ENCODE measurements at regions not wholly inside any gene's neighbourhood (a gene's known extent, or its start where the extent isn't known, plus 50 kb on each side); places are given as distances from the start of the nearest gene placed in this dataset.

DNA sequence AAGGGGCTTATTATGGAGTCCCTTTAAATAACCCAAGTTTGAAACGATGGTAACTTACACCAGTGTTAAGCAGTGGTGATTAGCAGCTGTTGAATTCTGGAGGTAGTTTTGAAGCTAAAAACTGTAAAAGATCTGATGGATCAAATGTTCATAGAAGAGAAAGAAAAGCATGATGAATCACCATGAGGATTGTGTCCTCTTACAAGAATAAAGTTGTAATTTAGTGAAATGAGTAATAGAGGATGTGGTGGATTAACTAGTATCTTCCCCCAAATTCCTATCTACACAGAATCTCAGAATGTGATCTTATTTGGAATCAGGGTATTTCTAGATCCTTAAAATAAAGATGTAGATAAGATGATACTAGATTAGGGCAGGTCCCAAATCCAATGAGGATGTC is 1138.2 kb upstream of the TMEFF2 start:
- TF ChIP-seq, protein P1, sequence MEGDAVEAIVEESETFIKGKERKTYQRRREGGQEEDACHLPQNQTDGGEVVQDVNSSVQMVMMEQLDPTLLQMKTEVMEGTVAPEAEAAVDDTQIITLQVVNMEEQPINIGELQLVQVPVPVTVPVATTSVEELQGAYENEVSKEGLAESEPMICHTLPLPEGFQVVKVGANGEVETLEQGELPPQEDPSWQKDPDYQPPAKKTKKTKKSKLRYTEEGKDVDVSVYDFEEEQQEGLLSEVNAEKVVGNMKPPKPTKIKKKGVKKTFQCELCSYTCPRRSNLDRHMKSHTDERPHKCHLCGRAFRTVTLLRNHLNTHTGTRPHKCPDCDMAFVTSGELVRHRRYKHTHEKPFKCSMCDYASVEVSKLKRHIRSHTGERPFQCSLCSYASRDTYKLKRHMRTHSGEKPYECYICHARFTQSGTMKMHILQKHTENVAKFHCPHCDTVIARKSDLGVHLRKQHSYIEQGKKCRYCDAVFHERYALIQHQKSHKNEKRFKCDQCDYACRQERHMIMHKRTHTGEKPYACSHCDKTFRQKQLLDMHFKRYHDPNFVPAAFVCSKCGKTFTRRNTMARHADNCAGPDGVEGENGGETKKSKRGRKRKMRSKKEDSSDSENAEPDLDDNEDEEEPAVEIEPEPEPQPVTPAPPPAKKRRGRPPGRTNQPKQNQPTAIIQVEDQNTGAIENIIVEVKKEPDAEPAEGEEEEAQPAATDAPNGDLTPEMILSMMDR (IDR thresholded peaks at IDR 0.05; ENCODE audit: low read depth, low read length), result no peak
- TF ChIP-seq EZH2phosphoT487 (IDR thresholded peaks at IDR 0.05; ENCODE audit: low read depth), result no peak
